ENCODE measurements at regions not wholly inside any gene's neighbourhood (a gene's known extent, or its start where the extent isn't known, plus 50 kb on each side); places are given as distances from the start of the nearest gene placed in this dataset.

DNA sequence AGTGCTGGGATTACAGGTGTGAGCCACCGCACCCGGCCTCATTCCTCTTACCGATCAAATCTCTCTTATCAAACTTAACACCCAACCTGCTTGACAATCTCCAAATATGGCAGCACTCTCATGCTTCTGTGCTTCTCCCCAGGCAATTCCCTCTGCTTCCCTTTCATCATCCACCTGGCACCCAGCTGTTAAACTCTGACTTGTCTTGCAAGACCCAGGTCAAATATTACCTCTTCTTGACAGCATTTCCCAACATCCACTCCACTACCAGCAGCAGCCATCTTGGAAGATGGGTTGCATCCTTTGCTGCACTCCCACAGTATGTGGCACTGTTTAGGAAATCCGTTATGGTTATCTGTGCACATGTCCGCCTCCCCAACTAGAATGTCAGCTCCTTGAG is 113.6 kb downstream of the ACTL7B start:
- TF ChIP-seq EZH2phosphoT487 (IDR thresholded peaks at IDR 0.05; ENCODE audit: low read depth, severe bottlenecking, unreplicated experiment), result no peak
- TF ChIP-seq EZH2 (IDR thresholded peaks at IDR 0.05; ENCODE audit: borderline replicate concordance), result no peak
